ENCODE measurements at regions not wholly inside any gene's neighbourhood (a gene's known extent, or its start where the extent isn't known, plus 50 kb on each side); places are given as distances from the start of the nearest gene placed in this dataset.

- Mint-ChIP-seq H3K4me1 (peaks cover 5% of the 10 kb centered on the region), H3K27me3 (ENCODE audit: low read depth) (no peaks in the 10 kb centered on the region), H3K36me3 (ENCODE audit: low read depth) (peaks cover 10% of the 10 kb centered on the region), H3K27ac (ENCODE audit: unreplicated experiment) (no peak overlapping the region), H3K4me3 (no peak overlapping the region), H3K9me3 (peaks cover 16% of the 10 kb centered on the region)
- TF ChIP-seq CTCF (conservative IDR thresholded peaks at IDR 0.05), result no peak
- no peak for DNase-seq (ENCODE audit: low read depth, low spot score)
These were observed 263.3 kb upstream of the SORL1-AS1 start for GRCh38 chr11:121716060-121716459.

GRCh38 chr11:121715405-121715804 lies 262.6 kb upstream of the SORL1-AS1 start:
- H3K9me3 Mint-ChIP-seq, result peaks cover 13% of the 10 kb centered on the region
- H3K4me1 Mint-ChIP-seq, result peaks cover 5% of the 10 kb centered on the region
- no peak overlapping the region for H3K4me3 Mint-ChIP-seq
- TF ChIP-seq CTCF (conservative IDR thresholded peaks at IDR 0.05), result no peak
- DNase-seq (ENCODE audit: low read depth, low spot score), result no peak
- H3K27me3 Mint-ChIP-seq (ENCODE audit: low read depth), result no peaks in the 10 kb centered on the region
- H3K36me3 Mint-ChIP-seq (ENCODE audit: low read depth), result peaks cover 7% of the 10 kb centered on the region
- H3K27ac Mint-ChIP-seq (ENCODE audit: unreplicated experiment), result no peak overlapping the region

GRCh38 chr11:121714351-121714750 lies 261.6 kb upstream of the SORL1-AS1 start:
- no peak for TF ChIP-seq CTCF (conservative IDR thresholded peaks at IDR 0.05)
- Mint-ChIP-seq H3K27ac (ENCODE audit: unreplicated experiment) (no peak overlapping the region), H3K4me3 (no peak overlapping the region), H3K36me3 (ENCODE audit: low read depth) (no peaks in the 10 kb centered on the region), H3K27me3 (ENCODE audit: low read depth) (no peaks in the 10 kb centered on the region), H3K9me3 (peaks cover 4% of the 10 kb centered on the region), H3K4me1 (peaks cover under 1% of the 10 kb centered on the region)
- DNase-seq (ENCODE audit: low read depth, low spot score), result no peak

- no peaks in the 10 kb centered on the region for H3K4me1 Mint-ChIP-seq
- H3K36me3 Mint-ChIP-seq (ENCODE audit: low read depth), result no peaks in the 10 kb centered on the region
- H3K9me3 Mint-ChIP-seq, result no peaks in the 10 kb centered on the region
- no peak for TF ChIP-seq CTCF (conservative IDR thresholded peaks at IDR 0.05)
- no peak overlapping the region for H3K27ac Mint-ChIP-seq (ENCODE audit: unreplicated experiment)
- DNase-seq (ENCODE audit: low read depth, low spot score), result no peak
- H3K4me3 Mint-ChIP-seq, result no peak overlapping the region
- no peaks in the 10 kb centered on the region for H3K27me3 Mint-ChIP-seq (ENCODE audit: low read depth)
These were observed 259.2 kb upstream of the SORL1-AS1 start for GRCh38 chr11:121711939-121712338.

- no peak overlapping the region for H3K27ac Mint-ChIP-seq (ENCODE audit: unreplicated experiment)
- H3K4me3 Mint-ChIP-seq, result no peak overlapping the region
- no peak for DNase-seq (ENCODE audit: low read depth, low spot score)
- no peaks in the 10 kb centered on the region for H3K9me3 Mint-ChIP-seq
- TF ChIP-seq CTCF (conservative IDR thresholded peaks at IDR 0.05), result no peak
- H3K36me3 Mint-ChIP-seq (ENCODE audit: low read depth), result no peaks in the 10 kb centered on the region
- H3K27me3 Mint-ChIP-seq (ENCODE audit: low read depth), result no peaks in the 10 kb centered on the region
- H3K4me1 Mint-ChIP-seq, result no peaks in the 10 kb centered on the region
These were observed 258.5 kb upstream of the SORL1-AS1 start for GRCh38 chr11:121711236-121711635.
